ENCODE measurements at regions not wholly inside any gene's neighbourhood (a gene's known extent, or its start where the extent isn't known, plus 50 kb on each side); places are given as distances from the start of the nearest gene placed in this dataset.

- H3K27ac ChIP-seq (ENCODE audit: low read length), result no peak overlapping the region
- no peak overlapping the region for H3K4me3 ChIP-seq (ENCODE audit: low read length)
- peaks cover 15% of the 10 kb centered on the region for H3K27me3 ChIP-seq (ENCODE audit: low read length)
- no peaks in the 10 kb centered on the region for H3K9me3 ChIP-seq (ENCODE audit: low read length)
- no peaks in the 10 kb centered on the region for H4K20me1 ChIP-seq (ENCODE audit: low read length)
- no peaks in the 10 kb centered on the region for H3F3A ChIP-seq (ENCODE audit: low read length, unreplicated experiment)
- intact Hi-C loops (cut with micrococcal nuclease), result no loop called here
- ChIA-PET POLR2A (ENCODE audit: unreplicated experiment) (no interaction called here), CTCF (no interaction called here)
- no peak overlapping the region for H3K4me2 ChIP-seq (ENCODE audit: low read length)
- no peaks in the 10 kb centered on the region for H3K4me1 ChIP-seq (ENCODE audit: insufficient read depth, low read length)
- no peaks in the 10 kb centered on the region for H3K36me3 ChIP-seq (ENCODE audit: low read depth, low read length)
- no peaks in the 10 kb centered on the region for H3K79me2 ChIP-seq (ENCODE audit: low read length)
- H2AFZ ChIP-seq (ENCODE audit: low read length), result no peak overlapping the region
- TF ChIP-seq EZH2 (IDR thresholded peaks at IDR 0.05; ENCODE audit: low read length, unreplicated experiment) (no peak), EZH2phosphoT487 (IDR thresholded peaks at IDR 0.05; ENCODE audit: borderline replicate concordance, low read length) (no peak), CTCF (conservative IDR thresholded peaks at IDR 0.05; ENCODE audit: low read depth, low read length) (no peak)
- DNase-seq (no peak), ATAC-seq (no peak)
- no TSS peak for BruUV-seq (replicated peaks)
- no peak overlapping the region for H3K9ac ChIP-seq (ENCODE audit: low read length)
- no peaks in the 10 kb centered on the region for H3K9me2 ChIP-seq (replicated peaks; ENCODE audit: low read length)
These were observed 880.8 kb upstream of the SLC35B3 start for GRCh38 chr6:9315966-9316650.

DNA sequence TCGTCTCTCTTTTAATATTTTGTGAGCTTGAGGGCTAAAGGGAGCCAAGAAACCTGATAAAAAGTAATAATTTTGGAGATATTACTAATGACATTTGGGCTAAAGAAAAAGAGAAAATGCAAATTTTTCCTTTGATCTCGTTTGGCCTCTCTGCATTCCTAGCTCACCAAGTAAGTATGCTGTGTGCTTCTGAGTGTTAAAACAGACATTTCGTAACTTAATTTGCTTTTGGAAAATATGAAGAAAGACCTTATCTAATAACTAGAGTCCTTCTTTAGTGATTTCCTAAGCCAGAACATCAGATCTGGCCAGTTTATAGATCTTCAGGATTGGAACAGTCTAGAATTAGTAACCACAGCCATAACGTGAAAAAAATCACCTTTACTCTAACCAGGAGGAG, 872.9 kb upstream of the SLC35B3 start:
- POLR2A ChIA-PET (ENCODE audit: unreplicated experiment), result no interaction called here
- TF ChIP-seq EZH2phosphoT487 (IDR thresholded peaks at IDR 0.05; ENCODE audit: borderline replicate concordance, low read length) (no peak), CTCF (conservative IDR thresholded peaks at IDR 0.05; ENCODE audit: low read depth, low read length) (no peak), EZH2 (IDR thresholded peaks at IDR 0.05; ENCODE audit: low read length, unreplicated experiment) (no peak)

DNA sequence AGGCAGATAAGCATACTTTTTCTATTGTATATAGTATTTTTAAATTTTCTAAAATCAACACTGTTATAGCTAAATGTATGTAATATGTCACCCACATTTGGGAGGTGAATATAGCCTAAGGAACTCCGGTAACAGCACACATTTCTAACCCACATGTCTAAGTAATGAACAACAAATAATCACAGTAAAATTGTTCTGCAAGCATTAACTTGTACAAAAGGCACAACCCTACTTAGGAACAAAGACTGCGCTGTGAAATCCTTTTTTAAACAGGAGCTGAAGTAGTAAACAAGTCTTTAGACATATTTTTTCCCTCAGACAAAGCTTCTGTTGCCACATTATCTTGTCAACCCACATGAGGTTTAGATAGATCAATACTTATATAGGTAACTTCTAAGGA, 872.4 kb upstream of the SLC35B3 start:
- H3K79me2 ChIP-seq (ENCODE audit: low read length), result no peaks in the 10 kb centered on the region
- no peaks in the 10 kb centered on the region for H3K36me3 ChIP-seq (ENCODE audit: low read depth, low read length)
- intact Hi-C loops (cut with micrococcal nuclease), result no loop called here
- ATAC-seq (no peak), DNase-seq (no peak)
- CTCF ChIA-PET, result no interaction called here
- H3K9me3 ChIP-seq (ENCODE audit: low read length), result no peaks in the 10 kb centered on the region
- no peak overlapping the region for H2AFZ ChIP-seq (ENCODE audit: low read length)
- H3K9me2 ChIP-seq (replicated peaks; ENCODE audit: low read length), result no peaks in the 10 kb centered on the region
- TF ChIP-seq CTCF (conservative IDR thresholded peaks at IDR 0.05; ENCODE audit: low read depth, low read length) (no peak), EZH2phosphoT487 (IDR thresholded peaks at IDR 0.05; ENCODE audit: borderline replicate concordance, low read length) (no peak), EZH2 (IDR thresholded peaks at IDR 0.05; ENCODE audit: low read length, unreplicated experiment) (no peak)
- H3K4me3 ChIP-seq (ENCODE audit: low read length), result no peak overlapping the region
- POLR2A ChIA-PET (ENCODE audit: unreplicated experiment), result no interaction called here
- H3K4me2 ChIP-seq (ENCODE audit: low read length), result no peak overlapping the region
- BruUV-seq (replicated peaks), result no TSS peak
- H3K9ac ChIP-seq (ENCODE audit: low read length), result no peak overlapping the region
- H3K27ac ChIP-seq (ENCODE audit: low read length), result no peak overlapping the region
- no peaks in the 10 kb centered on the region for H4K20me1 ChIP-seq (ENCODE audit: low read length)
- H3K4me1 ChIP-seq (ENCODE audit: insufficient read depth, low read length), result no peaks in the 10 kb centered on the region
- H3F3A ChIP-seq (ENCODE audit: low read length, unreplicated experiment), result no peaks in the 10 kb centered on the region
- peaks cover 34% of the 10 kb centered on the region for H3K27me3 ChIP-seq (ENCODE audit: low read length)

More for the DNA sequence above, 872.9 kb upstream of the SLC35B3 start:
- no peaks in the 10 kb centered on the region for H3F3A ChIP-seq (ENCODE audit: low read length, unreplicated experiment)
- DNase-seq, result no peak
- H3K9ac ChIP-seq (ENCODE audit: low read length), result no peak overlapping the region
- no peak overlapping the region for H3K4me3 ChIP-seq (ENCODE audit: low read length)
- H3K36me3 ChIP-seq (ENCODE audit: low read depth, low read length), result no peaks in the 10 kb centered on the region
- no peak overlapping the region; the same call in 1 of the 2 replicates for H2AFZ ChIP-seq (ENCODE audit: low read length)
- H3K9me2 ChIP-seq (replicated peaks; ENCODE audit: low read length), result no peaks in the 10 kb centered on the region
- intact Hi-C loops (cut with micrococcal nuclease), result no loop called here
- peaks cover 34% of the 10 kb centered on the region for H3K27me3 ChIP-seq (ENCODE audit: low read length)
- no peaks in the 10 kb centered on the region for H3K4me1 ChIP-seq (ENCODE audit: insufficient read depth, low read length)
- no peaks in the 10 kb centered on the region for H4K20me1 ChIP-seq (ENCODE audit: low read length)
- BruUV-seq (replicated peaks), result no TSS peak
- CTCF ChIA-PET, result interaction anchor here (0.5 kb wide), 1 partner anchor 1103 kb away, joined by 3 read pairs; no protein-coding TSS in a partner anchor
- H3K4me2 ChIP-seq (ENCODE audit: low read length), result no peak overlapping the region
- ATAC-seq, result no peak
- no peak overlapping the region for H3K27ac ChIP-seq (ENCODE audit: low read length)
- H3K9me3 ChIP-seq (ENCODE audit: low read length), result no peaks in the 10 kb centered on the region
- no peaks in the 10 kb centered on the region for H3K79me2 ChIP-seq (ENCODE audit: low read length)

Data from PC-3 (cell line).